K562 (cell line): ENCODE measurements at regions not wholly inside any gene's neighbourhood (a gene's known extent, or its start where the extent isn't known, plus 50 kb on each side); places are given as distances from the start of the nearest gene placed in this dataset.

Experiments
- ATAC-seq: fragments of 200-7000 bp; cut with Tn5 transposase; 3 replicates; pipeline ENCODE4 v1.9.1; 2020; ENCODE audit warnings: moderate library complexity
- BruUV-seq: library from RNA; stranded (reverse); fragments of 400-500 nt; replicated peaks from 2 replicates; lab custom pipeline; 2021; lab: Mats Ljungman, UMichigan
- CTCF ChIA-PET: fragments of 300-600 bp; formaldehyde crosslinking; extraction: SDS; loops from one replicate; lab custom pipeline; 2021; ENCODE audit warnings: low intra/inter-chr PET ratio; lab: Yijun Ruan, JAX
- POLR2A ChIA-PET: fragments of 300-600, 350-650 bp; sonication (Branson Sonifier 250); formaldehyde crosslinking; extraction: SDS; loops from one replicate; lab custom pipeline; 2021; ENCODE audit warnings: antibody characterized with exemption, inconsistent platforms; lab: Yijun Ruan, JAX
- DNase-seq, 4 experiments: peaks; one replicate each; pipeline versions ENCODE4 v3.0.0 to v3.0.0-alpha.2; 2011 to 2018; ENCODE audit warnings: low spot score in 3 of 4, mixed read lengths in 3 of 4; ENCODE audit errors: extremely low read depth in 1 of 4
- FAIRE-seq: peaks from 2 replicates; lab custom pipeline; 2011; peaks lifted over from hg19 to GRCh38; lab: Jason Lieb, UNC
- H2AFZ ChIP-seq: 2 replicates; pipeline ENCODE4 v1.6.0; 2011; ENCODE audit warnings: low read depth, low read length, control low read depth, inconsistent platforms
- H3K27ac ChIP-seq: fragments of 200-600 bp; 3 replicates; pipeline ENCODE4 v1.8.0; 2011; ENCODE audit warnings: low read depth, mild to moderate bottlenecking, control low read depth, inconsistent platforms, low read length, moderate library complexity, mixed read lengths; ENCODE audit errors: extremely low read depth
- H3K27me3 ChIP-seq, 2 experiments: fragments of 300-600 bp in 1 of 2; 2 replicates in 1 of 2; 3 replicates in 1 of 2; pipeline versions ENCODE4 v1.6.0 to v1.8.0; 2011; ENCODE audit warnings: inconsistent platforms in 2 of 2, low read length in 2 of 2, mild to moderate bottlenecking in 1 of 2, mixed read lengths in 1 of 2, moderate library complexity in 1 of 2; ENCODE audit not compliant: control insufficient read depth in 2 of 2, insufficient read depth in 2 of 2
- H3K36me3 ChIP-seq: fragments of 300-600 bp; 3 replicates; pipeline ENCODE4 v1.8.0; 2011; ENCODE audit warnings: mild to moderate bottlenecking, low read length, inconsistent platforms; ENCODE audit not compliant: control insufficient read depth, insufficient read depth
- H3K4me1 ChIP-seq, 2 experiments: fragments of 200-600 bp in 1 of 2; replicated peaks in 1 of 2; 2 replicates in 1 of 2; 3 replicates in 1 of 2; pipeline versions ENCODE4 v1.5.1 to v1.8.0; 2011; ENCODE audit warnings: inconsistent platforms in 2 of 2, low read length in 2 of 2, mild to moderate bottlenecking in 1 of 2, mixed read lengths in 1 of 2, moderate library complexity in 1 of 2; ENCODE audit not compliant: control insufficient read depth in 2 of 2, insufficient read depth in 2 of 2
- H3K4me2 ChIP-seq: 2 replicates; pipeline ENCODE4 v1.6.1; 2011; ENCODE audit warnings: low read length, control low read depth, inconsistent platforms, mixed read lengths; ENCODE audit not compliant: insufficient read depth
- H3K4me3 ChIP-seq: fragments of 200-600 bp; sonication (generic), shearing (Covaris generic); 2 replicates; pipeline ENCODE4 v1.5.1; 2016; ENCODE audit warnings: control low read depth, inconsistent platforms
- H3K79me2 ChIP-seq: fragments of 200-600 bp; 3 replicates; pipeline ENCODE4 v1.8.0; 2011; ENCODE audit warnings: low read length, inconsistent platforms; ENCODE audit not compliant: control insufficient read depth, insufficient read depth
- H3K9ac ChIP-seq, 2 experiments: 2 replicates each; pipeline versions ENCODE4 v1.6.0 to v1.6.1; 2011; ENCODE audit warnings: low read depth in 2 of 2, low read length in 2 of 2, control low read depth in 1 of 2, inconsistent platforms in 1 of 2, mild to moderate bottlenecking in 1 of 2, mixed read lengths in 1 of 2; ENCODE audit not compliant: insufficient read depth in 1 of 2
- H3K9me1 ChIP-seq: one replicate; pipeline ENCODE4 v1.6.0; 2011; ENCODE audit warnings: inconsistent platforms, mild to moderate bottlenecking, low read length, moderate library complexity; ENCODE audit not compliant: control insufficient read depth, insufficient read depth
- H3K9me3 ChIP-seq: replicated peaks from 2 replicates; pipeline ENCODE4 v1.5.1; 2011; ENCODE audit warnings: low read depth, low read length, inconsistent platforms; ENCODE audit not compliant: control insufficient read depth, insufficient read depth
- H4K20me1 ChIP-seq: replicated peaks from 2 replicates; pipeline ENCODE4 v1.6.1; 2011; ENCODE audit warnings: low read length, inconsistent platforms, mixed read lengths; ENCODE audit not compliant: control insufficient read depth, insufficient read depth
- BCL6 ChIP-seq: fragments of 250-450 bp; sonication (Bioruptor Pico); IDR thresholded peaks from 2 replicates; pipeline ENCODE4 v1.4.0; 2020
- BHLHE40 ChIP-seq: IDR thresholded peaks from 2 replicates; pipeline ENCODE4 v1.6.1; 2011; ENCODE audit warnings: low read length, improper control_type of control experiment
- CC2D1A ChIP-seq: fragments of 450-650 bp; IDR thresholded peaks from 2 replicates; pipeline ENCODE4 v1.6.1; 2017; ENCODE audit warnings: mild to moderate bottlenecking
- E2F6 ChIP-seq, 2 experiments: IDR thresholded peaks; 2 replicates each; pipeline ENCODE4 v1.6.1; 2011; ENCODE audit warnings: borderline replicate concordance in 1 of 2, control low read depth in 1 of 2, low read depth in 1 of 2, low read length in 1 of 2, mild to moderate bottlenecking in 1 of 2, mixed read lengths in 1 of 2, moderate library complexity in 1 of 2; ENCODE audit not compliant: insufficient read depth in 1 of 2, insufficient read length in 1 of 2, poor library complexity in 1 of 2, severe bottlenecking in 1 of 2; ENCODE audit errors: extremely low read depth in 1 of 2
- FOXJ2 ChIP-seq: fragments of 200-800 bp; sonication (Bioruptor generic); IDR thresholded peaks from 2 replicates; pipeline ENCODE4 v1.6.1; 2016; ENCODE audit warnings: missing genetic modification characterization, missing compliant biosample characterization
- MBD2 ChIP-seq: sonication (generic); IDR thresholded peaks from 2 replicates; pipeline ENCODE4 v1.6.1; 2016; ENCODE audit warnings: low read depth, borderline replicate concordance
- NR2F6 ChIP-seq: fragments of 450-650 bp; formaldehyde crosslinking; IDR thresholded peaks from 2 replicates; pipeline ENCODE4 v1.4.0; 2020; ENCODE audit warnings: mild to moderate bottlenecking
- TRIM24 ChIP-seq, 2 experiments: fragments of 450-650 bp; IDR thresholded peaks; 2 replicates each; pipeline ENCODE4 v1.6.1; 2016
- TSHZ1 ChIP-seq: fragments of 250-450 bp; sonication (Bioruptor Pico); IDR thresholded peaks from 2 replicates; pipeline ENCODE4 v1.4.0; 2020; ENCODE audit warnings: mild to moderate bottlenecking, moderate library complexity
- WGBS: fragments of 100-300 bp; shearing (Covaris generic); methylation state at CpG from one replicate; pipeline ENCODE4 v1.1.6; 2016; ENCODE audit warnings: low coverage, mixed read lengths; ENCODE audit not compliant: insufficient coverage; ENCODE audit errors: missing lambda C conversion rate; 5-methylcytosine and 5-hydroxymethylcytosine counted together
- in situ Hi-C: fragments of 300-500 bp; cut with MboI; formaldehyde crosslinking; loops from 4 replicates; pipeline ENCODE4 v1.15.0; 2018; ENCODE audit warnings: inconsistent platforms, mixed read lengths
- intact Hi-C: fragments of 100-400 bp; cut with micrococcal nuclease; formaldehyde crosslinking; loops from 2 replicates; pipeline ENCODE4 v1.14.2; 2022

DNA sequence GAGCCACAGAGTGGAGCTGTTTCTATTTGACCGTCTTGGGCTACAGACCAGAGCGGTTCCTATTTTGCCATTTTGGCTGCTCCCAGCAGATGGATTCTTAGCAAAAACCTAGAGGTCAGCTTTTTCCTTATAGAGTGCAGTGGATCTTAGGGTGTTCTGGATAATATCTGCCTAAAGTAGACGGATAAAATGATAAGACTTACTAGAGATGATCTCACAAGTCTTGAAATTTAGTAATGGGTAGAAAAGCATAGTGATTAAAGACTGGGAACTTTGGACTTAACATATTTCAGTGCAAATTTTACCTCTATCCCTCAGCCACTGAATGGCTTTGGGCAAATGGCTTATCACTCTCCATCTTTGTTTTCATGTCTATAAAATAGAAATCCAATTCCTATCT, 439.8 kb downstream of the ADGRL2 start:
- no peaks in the 10 kb centered on the region for H3K27me3 ChIP-seq
- DNase-seq (no peak), ATAC-seq (no peak), FAIRE-seq (no peak)
- H3K4me2 ChIP-seq: no peak overlapping the region
- H3K9me3 ChIP-seq: 0 out of 2 replicates have a peak, but pooled peaks cover 2% of the 10 kb centered on the region
- TF ChIP-seq TSHZ1: no peak
- no peak for TF ChIP-seq CC2D1A
- no peak overlapping the region for H3K4me3 ChIP-seq
- H3K9me1 ChIP-seq: no peaks in the 10 kb centered on the region
- in situ Hi-C loops (no loop called here), intact Hi-C loops (no loop called here)
- H2AFZ ChIP-seq: no peak overlapping the region
- no peaks in the 10 kb centered on the region for H3K36me3 ChIP-seq
- BruUV-seq: no TSS peak
- H4K20me1 ChIP-seq: no peaks in the 10 kb centered on the region
- 6% methylated on average over 2 of the region's 3 CpGs for WGBS
- no peak overlapping the region for H3K27ac ChIP-seq
- CTCF ChIA-PET: no interaction called here
- H3K9ac ChIP-seq: no peak overlapping the region
- no peaks in the 10 kb centered on the region for H3K79me2 ChIP-seq
- POLR2A ChIA-PET: no interaction called here
- no peaks in the 10 kb centered on the region for H3K4me1 ChIP-seq

DNA sequence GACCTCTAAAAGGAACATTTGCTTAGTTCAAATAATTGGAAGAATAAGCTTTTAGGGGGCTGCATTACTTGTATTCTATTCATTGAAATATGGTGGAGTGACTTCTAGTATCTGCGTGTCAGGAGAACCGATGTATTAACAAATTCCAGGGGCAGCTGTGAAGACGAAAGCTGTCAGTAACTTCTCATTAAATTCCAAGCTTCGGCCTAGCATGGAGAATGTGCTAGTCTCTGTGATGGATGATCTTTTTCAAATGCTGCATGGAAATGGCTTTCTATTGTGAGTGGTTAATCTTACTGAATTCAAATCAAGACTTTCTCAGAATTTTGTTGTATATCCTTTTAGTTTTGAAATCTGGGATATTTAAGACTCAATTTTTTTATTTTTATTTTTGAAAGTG, 429.9 kb downstream of the ADGRL2 start:
- POLR2A ChIA-PET: no interaction called here
- Histone ChIP-seq H3K9me1 (no peaks in the 10 kb centered on the region), H2AFZ (no peak overlapping the region), H3K4me1 (no peaks in the 10 kb centered on the region), H4K20me1 (no peaks in the 10 kb centered on the region), H3K27ac (no peak overlapping the region), H3K27me3 (no peaks in the 10 kb centered on the region), H3K9me3 (no peaks in the 10 kb centered on the region), H3K4me2 (no peak overlapping the region), H3K36me3 (no peaks in the 10 kb centered on the region), H3K4me3 (no peak overlapping the region), H3K9ac (no peak overlapping the region), H3K79me2 (no peaks in the 10 kb centered on the region)
- FAIRE-seq (no peak), DNase-seq (no peak), ATAC-seq (no peak)
- intact Hi-C loops (no loop called here), in situ Hi-C loops (no loop called here)
- no TSS peak for BruUV-seq
- 0% methylated on average over 4 of the region's 4 CpGs for WGBS
- CTCF ChIA-PET: no interaction called here
- no peak for TF ChIP-seq TRIM24 (IDR thresholded peaks at IDR 0.05)
- TF ChIP-seq FOXJ2 (tag): no peak
- no peak for TF ChIP-seq BCL6 (CRISPR knock-in tag)
- TF ChIP-seq NR2F6: no peak
- TF ChIP-seq BHLHE40: no peak
- TF ChIP-seq E2F6 (IDR thresholded peaks at IDR 0.05; ENCODE audit: borderline replicate concordance in 1 of 2, extremely low read depth in 1 of 2, insufficient read depth in 1 of 2, insufficient read length in 1 of 2, low read depth in 1 of 2, low read length in 1 of 2, poor library complexity in 1 of 2, severe bottlenecking in 1 of 2): no peak
- no peak for TF ChIP-seq MBD2
